H1 (cell line): ENCODE measurements at regions not wholly inside any gene's neighbourhood (a gene's known extent, or its start where the extent isn't known, plus 50 kb on each side); places are given as distances from the start of the nearest gene placed in this dataset.

ENCODE experiments used
- CTCF ChIA-PET: fragments of 300-600 bp; sonication (Branson Sonifier 250); formaldehyde crosslinking; loops from one replicate; lab custom pipeline; 2021; ENCODE audit not compliant: partially characterized antibody; lab: Charles Lee
- POLR2A ChIA-PET: fragments of 300-600 bp; sonication (Branson Sonifier 250); formaldehyde crosslinking; loops from one replicate; lab custom pipeline; 2021; ENCODE audit warnings: inconsistent platforms; ENCODE audit not compliant: partially characterized antibody; lab: Charles Lee
- DNase-seq, 2 experiments: peaks; one replicate each; pipeline versions ENCODE4 v3.0.0 to v3.0.0-alpha.2; 2010 to 2022; ENCODE audit warnings: low spot score in 2 of 2, low read depth in 1 of 2, mixed read lengths in 1 of 2
- FAIRE-seq: peaks from 2 replicates; lab custom pipeline; 2011; peaks lifted over from hg19 to GRCh38; lab: Jason Lieb, UNC
- H2AFZ ChIP-seq: 2 replicates; pipeline ENCODE4 v1.8.1; 2012; ENCODE audit warnings: low read length, inconsistent platforms
- H2AK5ac ChIP-seq: 2 replicates; pipeline ENCODE4 v1.6.1; 2013; ENCODE audit warnings: low read depth, low read length
- H2BK120ac ChIP-seq: replicated peaks from 2 replicates; pipeline ENCODE3; 2013; ENCODE audit warnings: low read depth, low read length, inconsistent platforms
- H2BK12ac ChIP-seq: 2 replicates; pipeline ENCODE4 v1.6.1; 2013; ENCODE audit warnings: low read depth, low read length
- H2BK15ac ChIP-seq: 2 replicates; pipeline ENCODE4 v1.6.1; 2013; ENCODE audit warnings: low read length
- H2BK20ac ChIP-seq: 2 replicates; pipeline ENCODE4 v1.6.1; 2013; ENCODE audit warnings: low read length
- H2BK5ac ChIP-seq: 2 replicates; pipeline ENCODE4 v1.6.1; 2013; ENCODE audit warnings: low read depth, low read length
- H3K14ac ChIP-seq: 2 replicates; pipeline ENCODE4 v1.6.1; 2013; ENCODE audit warnings: inconsistent platforms; ENCODE audit not compliant: insufficient read length
- H3K18ac ChIP-seq: 2 replicates; pipeline ENCODE4 v1.6.1; 2013; ENCODE audit warnings: low read length; ENCODE audit errors: extremely low read depth
- H3K23ac ChIP-seq: 2 replicates; pipeline ENCODE4 v1.6.1; 2013; ENCODE audit warnings: inconsistent platforms; ENCODE audit not compliant: insufficient read length
- H3K23me2 ChIP-seq: 2 replicates; pipeline ENCODE4 v1.6.1; 2013; ENCODE audit warnings: low read depth, low read length
- H3K27ac ChIP-seq: 2 replicates; pipeline ENCODE4 v1.6.1; 2011; ENCODE audit warnings: low read depth, low read length, inconsistent platforms
- H3K27me3 ChIP-seq, 4 experiments: replicated peaks in 1 of 4; 1 replicate in 1 of 4; 2 replicates in 3 of 4; pipeline versions ENCODE4 v1.6.1 to v1.8.1; 2011 to 2013; ENCODE audit warnings: low read length in 3 of 4, mild to moderate bottlenecking in 3 of 4, inconsistent platforms in 2 of 4, mixed read lengths in 2 of 4, moderate library complexity in 1 of 4; ENCODE audit not compliant: control insufficient read depth in 3 of 4, insufficient read depth in 3 of 4; ENCODE audit errors: extremely low read depth in 1 of 4
- H3K36me3 ChIP-seq, 4 experiments: 2 replicates each; pipeline versions ENCODE4 v1.6.1 to v1.8.1; 2011 to 2013; ENCODE audit warnings: mild to moderate bottlenecking in 4 of 4, low read length in 3 of 4, moderate library complexity in 2 of 4, control low read depth in 1 of 4, inconsistent platforms in 1 of 4; ENCODE audit not compliant: insufficient read depth in 4 of 4, control insufficient read depth in 2 of 4
- H3K4ac ChIP-seq: replicated peaks from 2 replicates; pipeline ENCODE3; 2013; ENCODE audit warnings: low read length, low read depth, mixed read lengths, inconsistent platforms; ENCODE audit not compliant: insufficient read length
- H3K4me1 ChIP-seq, 4 experiments: replicated peaks in 1 of 4; 1 replicate in 1 of 4; 2 replicates in 3 of 4; pipeline versions ENCODE4 v1.6.1 to v1.8.1; 2011 to 2013; ENCODE audit warnings: low read length in 3 of 4, inconsistent platforms in 2 of 4, mixed read lengths in 1 of 4; ENCODE audit not compliant: insufficient read depth in 4 of 4, control insufficient read depth in 3 of 4
- H3K4me2 ChIP-seq, 2 experiments: 2 replicates each; pipeline versions ENCODE4 v1.6.1 to v1.8.1; 2011 to 2013; ENCODE audit warnings: low read depth in 2 of 2, low read length in 2 of 2, control low read depth in 1 of 2, inconsistent platforms in 1 of 2, mild to moderate bottlenecking in 1 of 2; ENCODE audit not compliant: insufficient read depth in 1 of 2
- H3K4me3 ChIP-seq, 4 experiments: fragments of 200-600, 300-600 bp in 1 of 4; sonication (generic), shearing (Covaris generic), sonication (Bioruptor Twin) in 1 of 4; 2 replicates each; pipeline versions ENCODE4 v1.5.1 to v1.8.1; 2011 to 2016; ENCODE audit warnings: low read length in 4 of 4, low read depth in 3 of 4, control low read depth in 2 of 4, inconsistent platforms in 2 of 4, mild to moderate bottlenecking in 2 of 4, mixed read lengths in 1 of 4, moderate library complexity in 1 of 4; ENCODE audit not compliant: insufficient read depth in 2 of 4; ENCODE audit errors: extremely low read depth in 1 of 4
- H3K56ac ChIP-seq: replicated peaks from 2 replicates; pipeline ENCODE3; 2013; ENCODE audit warnings: low read depth, mild to moderate bottlenecking, mixed read lengths, low read length, inconsistent platforms; ENCODE audit not compliant: insufficient read length
- H3K79me1 ChIP-seq: 2 replicates; pipeline ENCODE4 v1.6.1; 2013; ENCODE audit warnings: low read depth, low read length, control low read depth
- H3K79me2 ChIP-seq, 2 experiments: 2 replicates each; pipeline versions ENCODE4 v1.6.1 to v1.8.1; 2012 to 2013; ENCODE audit warnings: low read length in 2 of 2, mild to moderate bottlenecking in 2 of 2, inconsistent platforms in 1 of 2; ENCODE audit not compliant: insufficient read depth in 2 of 2, control insufficient read depth in 1 of 2
- H3K9ac ChIP-seq, 4 experiments: replicated peaks in 1 of 4; 1 replicate in 1 of 4; 2 replicates in 3 of 4; pipeline versions ENCODE4 v1.6.1 to v1.8.1; 2011 to 2013; ENCODE audit warnings: low read depth in 3 of 4, low read length in 3 of 4, control low read depth in 2 of 4, mild to moderate bottlenecking in 2 of 4, moderate library complexity in 2 of 4, inconsistent platforms in 1 of 4; ENCODE audit errors: extremely low read depth in 1 of 4
- H3K9me3 ChIP-seq, 2 experiments: 2 replicates each; pipeline versions ENCODE4 v1.6.1 to v1.8.1; 2012 to 2013; ENCODE audit warnings: mild to moderate bottlenecking in 2 of 2, moderate library complexity in 2 of 2, control low read depth in 1 of 2, inconsistent platforms in 1 of 2, low read depth in 1 of 2, low read length in 1 of 2, mixed read lengths in 1 of 2; ENCODE audit not compliant: insufficient read depth in 2 of 2
- H4K20me1 ChIP-seq, 2 experiments: replicated peaks in 1 of 2; 2 replicates each; pipeline versions ENCODE3 to v1.8.1; 2011 to 2013; ENCODE audit warnings: inconsistent platforms in 2 of 2, low read length in 2 of 2, mild to moderate bottlenecking in 1 of 2; ENCODE audit not compliant: insufficient read depth in 2 of 2, control insufficient read depth in 1 of 2
- H4K5ac ChIP-seq: 2 replicates; pipeline ENCODE4 v1.6.1; 2013; ENCODE audit warnings: low read length, low read depth, mixed read lengths, inconsistent platforms; ENCODE audit not compliant: insufficient read length
- H4K8ac ChIP-seq: 2 replicates; pipeline ENCODE4 v1.8.0; 2013; ENCODE audit warnings: mild to moderate bottlenecking, moderate library complexity, low read length, inconsistent platforms; ENCODE audit not compliant: insufficient read depth; ENCODE audit errors: extremely low read depth
- H4K91ac ChIP-seq: replicated peaks from 2 replicates; pipeline ENCODE3; 2013; ENCODE audit warnings: low read length, mixed read lengths, inconsistent platforms; ENCODE audit not compliant: insufficient read length
- BACH1 ChIP-seq: IDR thresholded peaks from 2 replicates; pipeline ENCODE4 v1.6.1; 2012; ENCODE audit warnings: low read length, improper control_type of control experiment
- CTCF ChIP-seq, 3 experiments: IDR thresholded peaks; 1 replicate in 2 of 3; 2 replicates in 1 of 3; pipeline versions ENCODE4 v1.5.1 to v1.6.1; 2011; ENCODE audit warnings: low read length in 3 of 3, mild to moderate bottlenecking in 3 of 3, inconsistent platforms in 2 of 3, low read depth in 1 of 3, moderate library complexity in 1 of 3; ENCODE audit not compliant: insufficient read depth in 1 of 3; ENCODE audit errors: control extremely low read depth in 1 of 3
- GABPA ChIP-seq: IDR thresholded peaks from 2 replicates; pipeline ENCODE4 v1.6.1; 2011; ENCODE audit warnings: mild to moderate bottlenecking, low read length, moderate library complexity, borderline replicate concordance; ENCODE audit not compliant: insufficient read depth
- JUND ChIP-seq: IDR thresholded peaks from 2 replicates; pipeline ENCODE4 v1.6.1; 2011; ENCODE audit warnings: mild to moderate bottlenecking, improper control_type of control experiment, low read length
- KDM1A ChIP-seq: fragments of 200-600, 300-600 bp; sonication (generic); IDR thresholded peaks from 2 replicates; pipeline ENCODE4 v1.7.1; 2016; ENCODE audit warnings: mild to moderate bottlenecking, low read length, borderline replicate concordance
- SAP30 ChIP-seq: fragments of 300-600 bp; sonication (generic); IDR thresholded peaks from 2 replicates; pipeline ENCODE4 v1.7.1; 2012; ENCODE audit warnings: low read length, moderate library complexity, mild to moderate bottlenecking, inconsistent platforms; ENCODE audit not compliant: insufficient read depth, insufficient replicate concordance
- SRF ChIP-seq: IDR thresholded peaks from 2 replicates; pipeline ENCODE4 v1.6.1; 2011; ENCODE audit warnings: mild to moderate bottlenecking, low read depth, low read length, moderate library complexity
- TCF12 ChIP-seq: IDR thresholded peaks from 2 replicates; pipeline ENCODE4 v1.6.1; 2011; ENCODE audit warnings: low read depth, mild to moderate bottlenecking, low read length
- TEAD4 ChIP-seq: IDR thresholded peaks from 2 replicates; pipeline ENCODE4 v1.6.1; 2012; ENCODE audit warnings: low read depth, low read length, inconsistent platforms, mixed read lengths
- WGBS, 2 experiments: shearing (Covaris generic) in 1 of 2; methylation state at CpG; one replicate each; pipeline versions ENCODE4 v1.1.6 to v1.1.7; 2013 to 2015; ENCODE audit warnings: low lambda C conversion rate in 2 of 2, mixed read lengths in 2 of 2, inconsistent platforms in 1 of 2, low coverage in 1 of 2, missing lambda C conversion rate in 1 of 2; ENCODE audit not compliant: insufficient replicate concordance in 2 of 2, insufficient coverage in 1 of 2, insufficient read length in 1 of 2; ENCODE audit errors: extremely low coverage in 1 of 2, missing lambda C conversion rate in 1 of 2; 5-methylcytosine and 5-hydroxymethylcytosine counted together
- TF ChIP-seq, protein P1 (sequence below): IDR thresholded peaks from 2 replicates; pipeline ENCODE4 v1.6.1; 2011; ENCODE audit warnings: low read length, improper control_type of control experiment

GRCh38 chr6:8342241-8342819 lies 93.0 kb downstream of the SLC35B3 start:
- no peak overlapping the region for H4K5ac ChIP-seq
- no peak overlapping the region for H3K4ac ChIP-seq
- H3K79me2 ChIP-seq: no peaks in the 10 kb centered on the region
- no peak overlapping the region for H3K18ac ChIP-seq
- H3K23me2 ChIP-seq: no peaks in the 10 kb centered on the region
- peak overlapping the region; percentile 76 for H2AFZ ChIP-seq
- no peaks in the 10 kb centered on the region for H3K79me1 ChIP-seq
- H2BK5ac ChIP-seq: no peak overlapping the region
- DNase-seq (no peak), FAIRE-seq (no peak)
- no peak overlapping the region for H2AK5ac ChIP-seq
- H4K91ac ChIP-seq: no peak overlapping the region
- H4K20me1 ChIP-seq: no peaks in the 10 kb centered on the region
- H2BK120ac ChIP-seq: no peak overlapping the region
- no peak overlapping the region for H2BK15ac ChIP-seq
- no peak overlapping the region for H3K14ac ChIP-seq
- H3K36me3 ChIP-seq: no peaks in the 10 kb centered on the region
- no peaks in the 10 kb centered on the region for H3K27me3 ChIP-seq
- ChIA-PET POLR2A (no interaction called here), CTCF (interaction anchor here (1.0 kb wide), 1 partner anchor 139 kb away, joined by 3 read pairs; no protein-coding TSS in a partner anchor)
- no peak overlapping the region for H3K4me2 ChIP-seq
- H3K23ac ChIP-seq: no peak overlapping the region
- H3K9ac ChIP-seq: no peak overlapping the region
- 89% methylated on average over 10 of the region's 10 CpGs; no CpG with 5 or more reads in 1 of the 2 experiments for WGBS, 2 experiments
- H3K9me3 ChIP-seq: no peaks in the 10 kb centered on the region
- no peak overlapping the region for H4K8ac ChIP-seq
- no peak overlapping the region for H3K56ac ChIP-seq
- H3K4me3 ChIP-seq: no peak overlapping the region
- no peak overlapping the region for H2BK12ac ChIP-seq
- no peak overlapping the region for H2BK20ac ChIP-seq
- no peaks in the 10 kb centered on the region for H3K4me1 ChIP-seq
- no peak overlapping the region; the same call in 1 of the 2 replicates for H3K27ac ChIP-seq
- TF ChIP-seq SRF (no peak), GABPA (no peak), JUND (no peak), SAP30 (no peak), TEAD4 (no peak), BACH1 (no peak), TCF12 (no peak), KDM1A (no peak), CTCF (IDR thresholded peaks at IDR 0.05; ENCODE audit: control extremely low read depth in 1 of 3, insufficient read depth in 1 of 3, low read depth in 1 of 3, low read length in 3 of 3) (no peak)
- TF ChIP-seq, protein P1, sequence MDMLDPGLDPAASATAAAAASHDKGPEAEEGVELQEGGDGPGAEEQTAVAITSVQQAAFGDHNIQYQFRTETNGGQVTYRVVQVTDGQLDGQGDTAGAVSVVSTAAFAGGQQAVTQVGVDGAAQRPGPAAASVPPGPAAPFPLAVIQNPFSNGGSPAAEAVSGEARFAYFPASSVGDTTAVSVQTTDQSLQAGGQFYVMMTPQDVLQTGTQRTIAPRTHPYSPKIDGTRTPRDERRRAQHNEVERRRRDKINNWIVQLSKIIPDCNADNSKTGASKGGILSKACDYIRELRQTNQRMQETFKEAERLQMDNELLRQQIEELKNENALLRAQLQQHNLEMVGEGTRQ: no peak
